Stomach smooth muscle (tissue), 2 donors: ENCODE measurements at regions not wholly inside any gene's neighbourhood (a gene's known extent, or its start where the extent isn't known, plus 50 kb on each side); places are given as distances from the start of the nearest gene placed in this dataset.

Experiments
- H3K27ac ChIP-seq: one replicate; pipeline ENCODE4 v1.7.0; 2013; ENCODE audit warnings: mild to moderate bottlenecking, low read length, inconsistent platforms
- H3K27me3 ChIP-seq, 2 donors: one replicate each; pipeline ENCODE4 v1.7.0; 2013; ENCODE audit warnings: low read length in 2 of 2; ENCODE audit not compliant: insufficient read depth in 2 of 2, control insufficient read depth in 1 of 2
- H3K36me3 ChIP-seq, 2 donors: one replicate each; pipeline ENCODE4 v1.7.0; 2013; ENCODE audit warnings: low read length in 2 of 2; ENCODE audit not compliant: control insufficient read depth in 2 of 2, insufficient read depth in 2 of 2
- H3K4me1 ChIP-seq: one replicate; pipeline ENCODE4 v1.7.0; 2013; ENCODE audit warnings: low read length; ENCODE audit not compliant: control insufficient read depth, insufficient read depth
- H3K4me3 ChIP-seq, 2 donors: one replicate each; pipeline ENCODE4 v1.7.0; 2013; ENCODE audit warnings: low read length in 2 of 2
- H3K9ac ChIP-seq, 2 donors: one replicate each; pipeline ENCODE4 v1.7.0; 2013; ENCODE audit warnings: low read length in 2 of 2, mild to moderate bottlenecking in 1 of 2
- H3K9me3 ChIP-seq, 2 donors: one replicate each; pipeline ENCODE4 v1.7.0; 2013; ENCODE audit warnings: low read length in 2 of 2; ENCODE audit not compliant: control insufficient read depth in 2 of 2
- donor health status: healthy.
- donor health status: Pancreatic carcinoma.

DNA sequence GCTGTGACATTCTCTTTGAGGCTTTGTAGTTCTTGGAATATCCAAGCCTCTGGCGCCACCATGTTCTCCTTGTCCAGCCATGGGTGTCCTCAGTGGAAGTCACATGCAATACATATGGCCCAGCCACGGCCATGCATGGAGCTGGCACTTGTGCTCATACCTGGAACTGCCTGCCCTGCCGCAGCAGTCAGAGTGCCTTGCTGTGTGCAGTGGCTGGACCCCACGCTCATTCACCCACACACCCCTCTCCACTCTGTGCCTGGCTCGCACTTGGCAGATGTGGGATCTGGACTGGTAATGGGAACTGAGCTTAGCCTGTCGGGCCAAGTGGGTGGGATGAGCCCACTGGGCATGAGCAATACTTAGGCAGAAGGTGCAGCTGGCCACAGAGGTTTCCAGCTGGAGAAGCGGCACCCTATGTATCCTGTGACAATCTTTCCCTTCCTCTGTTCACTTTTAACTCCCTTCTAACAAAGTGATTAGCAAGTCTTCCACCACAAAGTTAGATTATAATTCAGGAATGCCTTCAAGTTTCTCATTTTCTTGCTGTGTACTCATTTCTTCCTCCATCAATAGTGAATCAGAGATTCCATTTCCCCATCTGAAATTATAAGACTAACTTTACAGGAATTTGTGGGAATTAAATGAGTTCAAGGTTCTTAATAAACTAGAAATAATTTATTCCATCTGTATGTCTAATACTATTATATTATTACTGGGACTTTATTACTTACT is 351.6 kb upstream of the NCAM2 start:
- H3K27me3 ChIP-seq, result no peaks in the 10 kb centered on the region
- H3K9me3 ChIP-seq, result no peaks in the 10 kb centered on the region
- no peak overlapping the region for H3K4me3 ChIP-seq
- H3K36me3 ChIP-seq, result no peaks in the 10 kb centered on the region
- no peak overlapping the region for H3K27ac ChIP-seq
- no peaks in the 10 kb centered on the region for H3K4me1 ChIP-seq
- no peak overlapping the region for H3K9ac ChIP-seq

DNA sequence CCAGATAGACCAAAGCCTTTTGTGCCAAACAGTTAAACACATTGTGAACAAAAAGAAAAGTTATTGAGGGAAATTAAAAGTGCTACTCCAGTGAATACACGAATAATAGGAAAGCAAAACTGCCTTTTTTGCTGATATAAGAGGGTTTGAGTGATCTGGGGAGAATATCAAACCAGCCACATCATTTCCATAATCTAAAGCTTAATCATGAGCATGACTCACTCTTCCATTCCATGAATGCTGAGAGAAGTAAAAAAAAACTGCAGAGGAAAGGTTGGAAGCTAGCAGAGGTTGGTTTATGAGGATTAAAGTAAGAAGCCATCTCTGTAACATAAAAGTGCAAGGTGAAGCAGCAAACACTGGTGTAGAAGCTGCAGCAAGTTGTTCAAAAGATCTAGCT is 350.6 kb upstream of the NCAM2 start:
- H3K27me3 ChIP-seq, result no peaks in the 10 kb centered on the region
- no peak overlapping the region for H3K27ac ChIP-seq
- no peaks in the 10 kb centered on the region for H3K9me3 ChIP-seq
- no peaks in the 10 kb centered on the region for H3K36me3 ChIP-seq
- no peak overlapping the region for H3K4me3 ChIP-seq
- no peak overlapping the region for H3K9ac ChIP-seq
- no peaks in the 10 kb centered on the region for H3K4me1 ChIP-seq

DNA sequence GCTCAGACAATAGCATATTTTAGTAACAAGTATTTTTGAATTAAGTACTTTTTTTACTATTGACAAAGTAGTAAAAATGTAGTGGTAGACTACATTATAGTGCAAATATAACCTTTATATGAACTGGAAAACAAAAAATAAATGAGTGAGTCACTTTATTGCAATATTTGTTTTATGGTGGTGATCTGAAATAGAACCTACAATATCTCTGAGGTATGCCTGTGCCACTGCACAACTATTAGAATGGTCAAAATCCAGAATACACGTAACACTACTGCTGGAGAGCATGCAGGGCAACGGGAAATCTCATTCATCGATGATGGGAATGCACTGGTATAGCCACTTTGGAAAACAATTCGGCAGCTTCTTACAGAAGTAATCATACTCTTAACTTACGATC is 349.0 kb upstream of the NCAM2 start:
- no peak overlapping the region for H3K27ac ChIP-seq
- no peaks in the 10 kb centered on the region for H3K36me3 ChIP-seq
- no peak overlapping the region for H3K9ac ChIP-seq
- no peak overlapping the region for H3K4me3 ChIP-seq
- H3K4me1 ChIP-seq, result no peaks in the 10 kb centered on the region
- no peaks in the 10 kb centered on the region for H3K9me3 ChIP-seq
- no peaks in the 10 kb centered on the region for H3K27me3 ChIP-seq

DNA sequence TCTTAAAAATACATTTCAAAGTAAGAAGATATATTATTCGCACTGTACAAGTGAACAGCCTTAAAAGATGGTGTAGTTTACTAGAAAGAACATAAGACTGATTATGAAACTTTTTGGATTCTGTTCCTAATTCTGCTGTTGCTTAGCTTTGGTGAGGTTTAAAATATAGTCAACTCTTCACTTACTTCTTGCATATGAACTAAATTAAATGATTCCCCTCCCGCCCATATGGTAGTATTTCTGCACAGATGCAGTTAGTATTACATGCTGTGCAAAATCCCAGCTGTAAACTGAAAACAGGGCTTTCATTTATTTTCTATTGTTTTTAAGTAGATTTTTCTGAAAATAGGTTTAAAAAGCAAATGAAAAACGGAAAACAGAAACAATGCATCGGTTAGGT is 345.4 kb upstream of the NCAM2 start:
- Histone ChIP-seq H3K27me3 (no peaks in the 10 kb centered on the region), H3K4me1 (no peaks in the 10 kb centered on the region)

DNA sequence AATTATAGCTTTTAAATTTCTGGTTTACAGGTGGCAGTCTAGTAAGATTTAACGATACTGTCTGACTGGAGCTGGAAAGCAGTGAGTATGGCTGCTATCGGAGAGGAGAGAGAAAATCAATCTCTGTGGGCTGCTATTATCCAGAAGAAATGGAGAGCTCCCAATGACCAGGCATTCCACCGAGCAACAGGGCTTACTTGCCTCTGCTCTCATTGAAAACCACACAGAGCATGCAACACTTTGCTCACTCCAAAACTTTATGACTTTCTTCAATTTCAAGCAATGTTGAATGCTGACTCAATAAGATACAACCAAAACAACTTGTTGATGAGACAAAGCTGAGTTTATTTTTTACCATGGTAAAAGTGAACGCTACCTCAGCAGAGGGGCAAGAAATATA is 337.0 kb upstream of the NCAM2 start:
- no peak overlapping the region for H3K27ac ChIP-seq
- no peaks in the 10 kb centered on the region for H3K4me1 ChIP-seq

More for the DNA sequence above, 345.4 kb upstream of the NCAM2 start:
- H3K36me3 ChIP-seq, result no peaks in the 10 kb centered on the region
- H3K27ac ChIP-seq, result no peak overlapping the region
- H3K4me3 ChIP-seq, result no peak overlapping the region
- no peak overlapping the region for H3K9ac ChIP-seq
- no peaks in the 10 kb centered on the region for H3K9me3 ChIP-seq

DNA sequence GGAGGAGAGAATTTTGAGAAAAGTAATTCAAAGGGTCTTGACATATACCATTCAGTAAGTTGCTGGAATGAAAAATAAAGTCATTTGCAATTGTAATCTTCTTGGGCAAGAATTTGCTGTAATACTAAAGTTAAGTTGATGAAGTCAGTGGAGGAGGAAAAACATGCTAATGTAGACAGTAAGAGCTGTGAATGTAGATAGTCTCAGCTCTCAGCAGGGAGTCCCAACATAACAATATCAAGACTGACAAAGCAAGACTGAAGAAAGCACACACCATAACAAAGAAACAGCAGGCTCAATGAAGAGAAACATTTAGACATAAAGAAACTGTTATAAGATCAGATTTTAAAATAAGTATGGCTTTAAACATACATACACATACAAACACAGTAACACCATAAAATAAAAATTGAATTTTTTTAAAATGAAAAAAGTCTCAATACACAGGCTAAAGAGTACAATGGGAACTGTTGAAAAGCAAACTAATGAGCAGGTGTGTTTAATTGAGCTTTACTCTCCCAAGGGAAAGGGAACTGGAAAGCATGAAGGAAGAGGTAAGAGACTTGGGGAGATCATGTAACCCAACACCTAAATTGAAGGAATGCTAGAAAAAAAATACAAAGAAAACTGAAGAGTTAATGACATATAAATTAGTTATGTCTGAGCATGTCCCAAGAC is 336.3 kb upstream of the NCAM2 start:
- no peak overlapping the region for H3K9ac ChIP-seq
- no peak overlapping the region for H3K4me3 ChIP-seq
- H3K27ac ChIP-seq, result no peak overlapping the region
- H3K27me3 ChIP-seq, result no peaks in the 10 kb centered on the region
- H3K9me3 ChIP-seq, result peaks cover 0 to 2% of the 10 kb centered on the region in 2 donors
- H3K36me3 ChIP-seq, result no peaks in the 10 kb centered on the region
- H3K4me1 ChIP-seq, result no peaks in the 10 kb centered on the region

More for the DNA sequence above, 337.0 kb upstream of the NCAM2 start:
- no peaks in the 10 kb centered on the region for H3K36me3 ChIP-seq
- H3K4me3 ChIP-seq, result no peak overlapping the region
- peaks cover 0 to 2% of the 10 kb centered on the region in 2 donors for H3K9me3 ChIP-seq
- H3K9ac ChIP-seq, result no peak overlapping the region
- H3K27me3 ChIP-seq, result no peaks in the 10 kb centered on the region

DNA sequence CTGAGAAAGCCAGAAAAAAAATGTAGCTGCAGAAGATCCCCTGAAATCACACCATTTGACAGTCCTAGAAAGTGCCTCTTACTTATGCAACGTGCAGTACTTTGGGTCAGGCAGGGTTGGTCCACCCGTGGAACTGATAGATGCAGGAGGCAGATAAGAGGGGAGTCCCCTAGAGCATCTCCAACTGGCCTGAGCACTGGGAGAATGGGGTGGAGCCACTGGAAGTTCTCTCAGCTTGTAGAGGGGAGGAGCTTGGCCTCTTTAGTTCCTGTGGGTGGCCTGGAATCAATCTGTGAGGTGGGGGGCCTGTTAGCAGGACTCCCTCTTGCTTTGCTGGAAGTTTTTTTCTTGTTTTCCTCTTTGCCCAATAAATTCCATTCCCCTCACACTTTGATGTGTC is 335.7 kb upstream of the NCAM2 start:
- Histone ChIP-seq H3K4me3 (no peak overlapping the region), H3K9ac (no peak overlapping the region), H3K27ac (no peak overlapping the region), H3K4me1 (no peaks in the 10 kb centered on the region), H3K36me3 (no peaks in the 10 kb centered on the region), H3K9me3 (peaks cover 0 to 2% of the 10 kb centered on the region in 2 donors), H3K27me3 (no peaks in the 10 kb centered on the region)

DNA sequence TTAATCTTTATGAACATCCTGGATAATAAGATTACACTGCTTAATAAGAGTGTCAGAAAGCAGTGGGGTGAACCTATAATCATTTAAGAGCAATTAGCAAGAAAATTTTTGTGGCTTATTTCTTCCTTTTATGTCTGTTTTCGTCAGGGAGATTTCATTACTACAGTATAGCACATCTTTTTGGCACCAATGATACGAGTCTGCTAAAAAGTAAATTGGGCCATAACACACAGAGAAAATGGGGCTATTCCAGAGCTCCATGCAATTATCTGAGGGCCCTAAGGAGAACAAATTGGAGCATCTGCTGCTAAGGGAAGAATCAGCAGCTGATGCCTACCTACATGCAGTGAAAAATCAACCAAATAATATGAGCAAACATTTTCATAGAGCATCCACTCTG is 330.3 kb upstream of the NCAM2 start:
- no peaks in the 10 kb centered on the region for H3K27me3 ChIP-seq
- H3K4me1 ChIP-seq, result no peaks in the 10 kb centered on the region
- H3K36me3 ChIP-seq, result no peaks in the 10 kb centered on the region
- H3K9me3 ChIP-seq, result peaks cover 0 to 2% of the 10 kb centered on the region in 2 donors
- H3K4me3 ChIP-seq, result no peak overlapping the region
- no peak overlapping the region for H3K9ac ChIP-seq
- H3K27ac ChIP-seq, result no peak overlapping the region

DNA sequence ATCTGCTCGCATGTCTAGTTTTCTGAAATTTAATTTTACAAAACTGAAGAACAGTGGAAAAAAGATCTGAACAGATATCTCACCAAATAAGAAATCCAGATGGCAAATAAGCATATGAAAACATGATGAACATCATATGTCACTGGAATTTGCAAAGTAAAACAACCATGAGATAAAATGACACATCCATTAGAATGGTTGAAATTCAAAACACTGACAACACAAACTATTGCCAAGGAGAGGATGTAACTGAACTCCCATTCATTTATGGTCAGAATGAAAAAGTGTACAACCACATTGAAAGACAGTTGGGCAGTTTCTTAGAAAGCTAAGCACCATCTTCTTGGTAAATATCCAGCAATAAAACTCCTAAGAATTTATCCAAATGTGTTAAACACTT is 312.7 kb upstream of the NCAM2 start:
- Histone ChIP-seq H3K9ac (no peak overlapping the region), H3K9me3 (no peaks in the 10 kb centered on the region), H3K36me3 (no peaks in the 10 kb centered on the region), H3K4me1 (no peaks in the 10 kb centered on the region), H3K27me3 (no peaks in the 10 kb centered on the region), H3K27ac (no peak overlapping the region), H3K4me3 (no peak overlapping the region)

DNA sequence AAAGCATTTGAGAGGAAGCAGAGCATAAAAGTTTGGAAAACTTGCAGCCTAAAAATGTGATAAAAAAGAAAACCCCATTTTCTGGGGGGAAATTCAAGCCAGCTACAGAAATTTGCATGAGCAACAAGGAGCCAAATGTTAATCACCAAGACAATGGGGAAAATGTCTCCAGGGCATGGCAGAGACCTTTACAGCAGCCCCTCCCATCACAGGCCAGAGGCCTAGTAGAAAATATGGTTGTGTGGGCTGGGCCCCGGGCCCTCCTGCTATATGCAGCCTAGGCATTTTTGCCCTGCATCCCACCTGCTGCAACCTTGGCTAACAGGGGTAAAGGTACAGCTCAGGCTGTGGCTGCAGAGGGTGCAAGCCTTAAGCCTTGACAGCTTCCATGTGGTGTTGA is 299.6 kb upstream of the NCAM2 start:
- no peaks in the 10 kb centered on the region for H3K36me3 ChIP-seq
- no peaks in the 10 kb centered on the region for H3K27me3 ChIP-seq
- H3K9ac ChIP-seq, result no peak overlapping the region
- H3K4me1 ChIP-seq, result no peaks in the 10 kb centered on the region
- no peak overlapping the region for H3K27ac ChIP-seq
- no peaks in the 10 kb centered on the region for H3K9me3 ChIP-seq
- H3K4me3 ChIP-seq, result no peak overlapping the region

DNA sequence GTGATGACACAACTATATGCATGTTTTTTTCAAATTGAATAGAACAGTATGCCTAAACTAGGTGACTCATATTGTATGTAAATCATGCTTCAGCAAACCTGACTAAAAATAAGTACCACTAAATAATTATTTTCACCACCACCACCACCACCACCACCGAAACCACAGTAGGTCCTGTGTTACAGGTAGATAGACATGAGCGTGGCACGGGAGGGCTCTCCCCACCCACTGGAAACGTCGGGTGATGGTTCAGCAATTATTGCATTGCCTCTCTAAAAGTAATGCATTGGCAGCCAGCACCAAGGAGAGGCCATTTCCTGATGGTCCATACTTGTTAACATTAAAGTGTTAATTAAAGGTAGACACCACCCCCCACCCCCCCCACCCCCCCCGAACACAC is 297.0 kb upstream of the NCAM2 start:
- no peaks in the 10 kb centered on the region for H3K9me3 ChIP-seq
- no peaks in the 10 kb centered on the region for H3K36me3 ChIP-seq
- H3K4me3 ChIP-seq, result no peak overlapping the region
- no peak overlapping the region for H3K27ac ChIP-seq
- H3K27me3 ChIP-seq, result no peaks in the 10 kb centered on the region
- H3K9ac ChIP-seq, result no peak overlapping the region
- H3K4me1 ChIP-seq, result no peaks in the 10 kb centered on the region
